Hepatocyte (in vitro differentiated cells): ENCODE measurements at regions not wholly inside any gene's neighbourhood (a gene's known extent, or its start where the extent isn't known, plus 50 kb on each side); places are given as distances from the start of the nearest gene placed in this dataset.

Source experiments
- CTCF ChIP-seq: fragments of 200-600 bp; sonication (generic); IDR thresholded peaks from 2 replicates; pipeline ENCODE4 v1.5.1; 2016; ENCODE audit warnings: antibody characterized with exemption, mild to moderate bottlenecking; ENCODE audit not compliant: poor library complexity
- EZH2 ChIP-seq: fragments of 200-600 bp; sonication (generic); IDR thresholded peaks from 2 replicates; pipeline ENCODE4 v1.6.1; 2016; ENCODE audit warnings: antibody characterized with exemption, mild to moderate bottlenecking, borderline replicate concordance
- EZH2phosphoT487 ChIP-seq: fragments of 200-600 bp; sonication (generic); IDR thresholded peaks from one replicate; pipeline ENCODE4 v1.6.1; 2018; ENCODE audit warnings: antibody characterized with exemption, mild to moderate bottlenecking, low read depth, moderate library complexity; ENCODE audit not compliant: unreplicated experiment, severe bottlenecking

DNA sequence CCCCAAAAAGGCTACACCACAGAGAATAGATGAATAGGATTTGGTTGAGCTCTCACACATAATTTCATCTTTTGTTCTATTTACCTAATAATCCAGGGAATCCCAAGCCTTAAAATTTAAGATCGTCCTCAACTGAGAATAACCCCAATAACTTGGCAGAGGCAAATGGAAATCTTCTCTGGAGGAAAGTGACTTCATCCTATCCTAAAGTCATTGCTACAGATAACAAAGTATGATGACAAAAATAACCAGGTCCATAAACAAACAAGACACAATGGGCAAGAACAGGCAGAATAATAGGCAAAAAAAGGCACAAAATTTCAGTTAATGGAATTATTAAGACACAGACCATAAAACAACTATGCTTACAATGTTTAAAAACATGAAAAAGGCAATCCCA, 177.3 kb upstream of the STK26 start:
- TF ChIP-seq EZH2 (no peak), CTCF (no peak), EZH2phosphoT487 (no peak)
